Ishikawa (cell line): ENCODE measurements at regions not wholly inside any gene's neighbourhood (a gene's known extent, or its start where the extent isn't known, plus 50 kb on each side); places are given as distances from the start of the nearest gene placed in this dataset.

Source experiments
- CEBPB ChIP-seq: IDR thresholded peaks from 2 replicates; pipeline ENCODE4 v1.6.1; 2012
- CREB1 ChIP-seq: IDR thresholded peaks from 2 replicates; pipeline ENCODE4 v1.6.1; 2012; ENCODE audit warnings: low read depth
- EGR1 ChIP-seq: IDR thresholded peaks from 2 replicates; pipeline ENCODE4 v1.6.1; 2012
- EP300 ChIP-seq: IDR thresholded peaks from 2 replicates; pipeline ENCODE4 v1.6.1; 2012; ENCODE audit warnings: borderline replicate concordance
- FOXM1 ChIP-seq: IDR thresholded peaks from 2 replicates; pipeline ENCODE4 v1.6.1; 2012; ENCODE audit warnings: low read depth, borderline replicate concordance
- NFIC ChIP-seq: IDR thresholded peaks from 2 replicates; pipeline ENCODE4 v1.6.1; 2012
- RAD21 ChIP-seq: IDR thresholded peaks from 2 replicates; pipeline ENCODE4 v1.6.1; 2012; ENCODE audit warnings: low read depth
- TAF1 ChIP-seq: IDR thresholded peaks from 2 replicates; pipeline ENCODE4 v1.6.1; 2012; ENCODE audit warnings: low read depth, mild to moderate bottlenecking
- TCF12 ChIP-seq: IDR thresholded peaks from 2 replicates; pipeline ENCODE4 v1.6.1; 2012; ENCODE audit warnings: low read depth
- TEAD4 ChIP-seq: IDR thresholded peaks from 2 replicates; pipeline ENCODE4 v1.6.1; 2012
- YY1 ChIP-seq: IDR thresholded peaks from 2 replicates; pipeline ENCODE4 v1.6.1; 2012; ENCODE audit warnings: low read depth
- ZBTB7A ChIP-seq: IDR thresholded peaks from 2 replicates; pipeline ENCODE4 v1.6.1; 2012; ENCODE audit warnings: low read depth
- TF ChIP-seq, protein P1 (sequence below): IDR thresholded peaks from 2 replicates; pipeline ENCODE4 v1.6.1; 2012
- TF ChIP-seq, protein P2 (sequence below): IDR thresholded peaks from 2 replicates; pipeline ENCODE4 v1.6.1; 2012; ENCODE audit warnings: low read depth, mild to moderate bottlenecking
- TF ChIP-seq, protein P3 (sequence below): IDR thresholded peaks from 2 replicates; pipeline ENCODE4 v1.6.1; 2012

DNA sequence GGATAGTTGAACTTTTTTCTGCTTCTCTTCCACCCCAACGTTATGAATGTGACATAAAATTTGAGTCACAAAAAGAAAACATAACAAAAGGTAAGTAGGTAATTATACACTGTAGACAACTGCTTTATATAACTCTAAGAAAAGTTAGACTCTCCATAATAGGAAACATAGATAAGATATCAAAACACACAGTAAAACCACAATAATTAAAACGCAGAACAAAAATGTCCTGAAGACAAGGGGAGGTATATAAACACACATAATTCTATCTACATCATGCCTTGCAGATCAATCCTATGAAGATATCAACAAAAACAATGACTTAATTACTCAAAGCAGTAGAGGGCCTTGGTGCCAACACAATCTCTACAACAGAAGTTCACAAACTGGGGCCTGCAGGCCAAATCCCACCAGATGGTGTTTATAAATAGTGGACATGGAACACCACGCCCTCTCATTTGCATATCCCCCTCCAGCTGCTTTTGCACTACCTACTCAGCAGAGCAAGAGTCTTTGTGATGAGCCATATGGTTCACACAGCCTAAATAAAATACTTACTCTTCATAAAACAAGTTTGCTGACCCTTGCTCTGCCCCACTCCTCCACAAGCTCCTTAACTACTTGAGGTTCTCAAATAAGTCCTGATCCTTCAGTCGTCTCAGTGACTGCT, 254.7 kb downstream of the KLF12 start:
- TF ChIP-seq, protein P1, sequence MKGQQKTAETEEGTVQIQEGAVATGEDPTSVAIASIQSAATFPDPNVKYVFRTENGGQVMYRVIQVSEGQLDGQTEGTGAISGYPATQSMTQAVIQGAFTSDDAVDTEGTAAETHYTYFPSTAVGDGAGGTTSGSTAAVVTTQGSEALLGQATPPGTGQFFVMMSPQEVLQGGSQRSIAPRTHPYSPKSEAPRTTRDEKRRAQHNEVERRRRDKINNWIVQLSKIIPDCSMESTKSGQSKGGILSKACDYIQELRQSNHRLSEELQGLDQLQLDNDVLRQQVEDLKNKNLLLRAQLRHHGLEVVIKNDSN = no peak
- no peak for TF ChIP-seq NFIC
- no peak for TF ChIP-seq ZBTB7A
- no peak for TF ChIP-seq TEAD4
- TF ChIP-seq RAD21 = no peak
- TF ChIP-seq, protein P2, sequence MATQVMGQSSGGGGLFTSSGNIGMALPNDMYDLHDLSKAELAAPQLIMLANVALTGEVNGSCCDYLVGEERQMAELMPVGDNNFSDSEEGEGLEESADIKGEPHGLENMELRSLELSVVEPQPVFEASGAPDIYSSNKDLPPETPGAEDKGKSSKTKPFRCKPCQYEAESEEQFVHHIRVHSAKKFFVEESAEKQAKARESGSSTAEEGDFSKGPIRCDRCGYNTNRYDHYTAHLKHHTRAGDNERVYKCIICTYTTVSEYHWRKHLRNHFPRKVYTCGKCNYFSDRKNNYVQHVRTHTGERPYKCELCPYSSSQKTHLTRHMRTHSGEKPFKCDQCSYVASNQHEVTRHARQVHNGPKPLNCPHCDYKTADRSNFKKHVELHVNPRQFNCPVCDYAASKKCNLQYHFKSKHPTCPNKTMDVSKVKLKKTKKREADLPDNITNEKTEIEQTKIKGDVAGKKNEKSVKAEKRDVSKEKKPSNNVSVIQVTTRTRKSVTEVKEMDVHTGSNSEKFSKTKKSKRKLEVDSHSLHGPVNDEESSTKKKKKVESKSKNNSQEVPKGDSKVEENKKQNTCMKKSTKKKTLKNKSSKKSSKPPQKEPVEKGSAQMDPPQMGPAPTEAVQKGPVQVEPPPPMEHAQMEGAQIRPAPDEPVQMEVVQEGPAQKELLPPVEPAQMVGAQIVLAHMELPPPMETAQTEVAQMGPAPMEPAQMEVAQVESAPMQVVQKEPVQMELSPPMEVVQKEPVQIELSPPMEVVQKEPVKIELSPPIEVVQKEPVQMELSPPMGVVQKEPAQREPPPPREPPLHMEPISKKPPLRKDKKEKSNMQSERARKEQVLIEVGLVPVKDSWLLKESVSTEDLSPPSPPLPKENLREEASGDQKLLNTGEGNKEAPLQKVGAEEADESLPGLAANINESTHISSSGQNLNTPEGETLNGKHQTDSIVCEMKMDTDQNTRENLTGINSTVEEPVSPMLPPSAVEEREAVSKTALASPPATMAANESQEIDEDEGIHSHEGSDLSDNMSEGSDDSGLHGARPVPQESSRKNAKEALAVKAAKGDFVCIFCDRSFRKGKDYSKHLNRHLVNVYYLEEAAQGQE = no peak
- no peak for TF ChIP-seq CEBPB
- TF ChIP-seq EP300 = no peak
- no peak for TF ChIP-seq EGR1
- TF ChIP-seq FOXM1 = no peak
- TF ChIP-seq TAF1 = no peak

DNA sequence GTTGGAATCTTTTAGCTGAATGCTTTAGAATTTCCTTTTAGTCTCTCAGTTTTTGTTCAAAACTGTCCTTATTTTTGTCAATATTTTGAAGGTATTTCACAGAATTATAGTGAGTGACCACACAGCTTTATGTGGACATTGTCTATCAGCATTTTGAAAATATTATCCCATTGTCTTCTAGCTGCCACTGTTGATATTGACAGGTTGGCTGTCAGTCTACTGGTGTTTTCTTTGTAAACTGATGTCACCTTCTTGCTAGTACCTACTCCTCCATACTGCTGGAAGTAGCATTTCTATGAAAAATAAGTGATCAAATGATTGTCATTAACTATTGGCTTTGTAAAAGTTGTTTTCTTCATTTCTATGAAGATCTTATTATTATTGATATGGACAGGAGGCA, 256.8 kb downstream of the KLF12 start:
- TF ChIP-seq TCF12 = no peak
- TF ChIP-seq TAF1 = no peak
- no peak for TF ChIP-seq RAD21
- TF ChIP-seq FOXM1 = no peak
- TF ChIP-seq EGR1 = no peak
- TF ChIP-seq, protein P2 = no peak
- no peak for TF ChIP-seq CREB1
- no peak for TF ChIP-seq CEBPB
- no peak for TF ChIP-seq EP300
- no peak for TF ChIP-seq TEAD4
- TF ChIP-seq ZBTB7A = no peak

DNA sequence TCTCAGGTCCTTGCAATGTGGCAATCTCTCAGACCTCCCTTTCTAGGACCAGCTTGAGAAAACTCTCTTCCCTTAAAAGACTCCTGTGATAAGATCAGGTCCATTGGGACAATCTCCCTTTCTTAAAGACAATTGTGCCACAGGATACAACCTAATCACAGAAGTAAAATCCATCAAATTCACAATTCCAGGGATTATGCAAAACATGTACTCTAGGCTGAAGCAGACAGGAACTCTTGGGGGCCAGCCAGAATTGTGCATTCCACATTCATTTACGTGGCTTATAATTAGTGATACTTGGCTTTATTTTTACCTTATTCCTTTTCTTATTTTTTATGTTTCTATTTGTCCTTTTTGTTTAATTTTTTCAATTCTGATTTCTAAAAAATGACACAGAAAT, 257.9 kb downstream of the KLF12 start:
- TF ChIP-seq TEAD4 (no peak), RAD21 (no peak), CEBPB (no peak), ZBTB7A (no peak), EP300 (no peak), NFIC (no peak), TAF1 (no peak), YY1 (no peak), CREB1 (no peak), EGR1 (no peak), FOXM1 (no peak), TCF12 (no peak)
- TF ChIP-seq, protein P3, sequence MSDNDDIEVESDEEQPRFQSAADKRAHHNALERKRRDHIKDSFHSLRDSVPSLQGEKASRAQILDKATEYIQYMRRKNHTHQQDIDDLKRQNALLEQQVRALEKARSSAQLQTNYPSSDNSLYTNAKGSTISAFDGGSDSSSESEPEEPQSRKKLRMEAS = no peak
- TF ChIP-seq, protein P1 = no peak
- TF ChIP-seq, protein P2 = no peak

DNA sequence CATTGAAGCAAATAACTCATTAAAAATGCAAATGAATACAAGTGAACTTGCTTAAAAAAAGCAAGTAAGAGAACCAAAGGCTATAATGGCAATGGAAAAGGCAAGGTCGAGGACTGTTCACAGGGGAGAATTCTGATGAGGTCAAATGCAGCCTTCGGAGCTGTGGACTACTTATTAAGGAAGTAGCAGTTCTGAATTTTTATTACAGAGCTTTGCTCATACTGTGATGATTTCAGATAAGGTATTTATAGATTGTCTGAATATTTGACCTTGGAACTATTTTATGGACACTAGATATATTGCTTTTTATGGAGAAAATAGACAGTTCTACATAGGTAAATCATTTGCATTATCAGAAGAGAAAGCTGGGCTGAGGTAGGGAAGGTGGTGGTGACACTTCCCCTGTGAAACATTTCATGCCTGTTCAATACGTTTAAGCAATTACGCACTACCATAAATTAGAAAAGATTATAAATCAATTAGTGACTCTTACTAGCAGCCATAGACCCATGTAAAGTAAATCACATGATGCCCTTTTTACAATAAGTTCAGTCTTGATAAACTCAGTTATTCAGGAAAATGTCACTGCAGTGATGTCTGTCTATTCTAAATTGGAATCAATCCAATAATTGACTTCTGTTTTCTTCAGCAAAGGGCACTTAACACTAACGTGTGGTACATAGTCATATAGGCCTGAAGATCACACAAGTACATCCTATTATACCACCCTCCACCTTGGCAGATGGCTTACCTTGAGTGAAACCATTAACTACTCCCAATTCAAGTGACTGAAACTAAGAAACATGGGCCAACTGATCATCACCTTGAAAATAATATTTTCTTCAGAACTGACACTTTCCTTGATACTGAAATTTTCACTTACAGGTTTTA, 260.0 kb downstream of the KLF12 start:
- TF ChIP-seq, protein P1 = no peak
- no peak for TF ChIP-seq RAD21
- no peak for TF ChIP-seq NFIC
- TF ChIP-seq YY1 = no peak
- no peak for TF ChIP-seq TAF1
- TF ChIP-seq CREB1 = no peak
- TF ChIP-seq TEAD4 = no peak
- no peak for TF ChIP-seq CEBPB
- TF ChIP-seq, protein P2 = no peak
- no peak for TF ChIP-seq FOXM1
- TF ChIP-seq EGR1 = no peak
- TF ChIP-seq ZBTB7A = no peak
- no peak for TF ChIP-seq EP300
- TF ChIP-seq, protein P3 = no peak
- TF ChIP-seq TCF12 = no peak
